ENCODE measurements at regions not wholly inside any gene's neighbourhood (a gene's known extent, or its start where the extent isn't known, plus 50 kb on each side); places are given as distances from the start of the nearest gene placed in this dataset.

DNA sequence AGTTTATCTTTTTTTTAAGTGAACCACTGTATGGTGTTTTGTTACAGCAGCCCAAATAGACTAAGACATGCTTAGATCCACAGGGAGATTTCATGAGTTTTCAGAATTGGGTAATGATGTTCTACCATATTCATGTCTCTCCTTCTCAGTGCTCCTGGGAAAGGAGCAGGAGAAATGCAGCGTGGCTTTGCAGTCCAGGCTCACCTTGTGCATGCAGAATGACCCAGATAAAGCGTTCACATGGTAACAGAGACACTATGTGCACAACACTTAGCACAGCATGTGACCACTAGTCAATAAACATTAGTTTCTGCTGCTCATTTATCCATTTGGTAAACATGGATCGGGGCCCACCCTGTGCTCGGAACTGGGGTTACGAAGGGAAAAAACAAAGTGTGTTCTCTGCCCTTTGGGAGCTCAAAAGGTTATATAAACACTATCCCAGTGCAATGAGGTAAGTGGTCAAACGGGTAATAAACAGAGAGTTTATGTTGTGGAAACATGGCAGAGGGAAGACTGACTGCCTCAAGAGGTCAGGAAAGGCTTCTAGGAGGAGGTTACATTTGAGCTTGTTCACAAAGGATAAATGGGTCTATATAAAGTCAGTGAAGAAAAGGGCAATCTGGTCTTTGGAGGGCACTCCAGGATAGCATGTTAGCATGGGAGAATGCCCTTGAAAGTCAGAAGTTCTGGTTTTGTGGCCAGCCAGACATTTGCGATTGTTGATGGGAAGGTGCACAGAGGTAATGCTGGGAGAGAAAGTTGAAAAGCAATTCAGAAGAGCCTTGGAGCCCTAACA, 299.2 kb downstream of the TDRD15 start:
- 8% methylated on average over 7 of the region's 7 CpGs for WGBS (ENCODE audit: low lambda C conversion rate)
- ChIA-PET CTCF (ENCODE audit: low intra/inter-chr PET ratio, low total read pairs) (no interaction called here), POLR2A (no interaction called here)
- H3K79me2 ChIP-seq (ENCODE audit: insufficient read depth, low read length), result no peaks in the 10 kb centered on the region
- DNase-seq (ENCODE audit: low spot score) (peak; percentile 67), ATAC-seq (peak; percentile 89), FAIRE-seq (no peak)
- H2AFZ ChIP-seq (ENCODE audit: low read length), result no peak overlapping the region
- H3K9me3 ChIP-seq (ENCODE audit: low read length), result no peaks in the 10 kb centered on the region
- H3K36me3 ChIP-seq (replicated peaks in 1 of 2; ENCODE audit: control insufficient read depth in 1 of 2, insufficient read depth in 2 of 2, low read length in 2 of 2), result no peaks in the 10 kb centered on the region
- H3K9ac ChIP-seq (ENCODE audit: insufficient read depth, low read depth, low read length), result no peak overlapping the region
- in situ Hi-C loops (cut with HindIII; ENCODE audit: extremely low pct_ligation_motif_present, low pct_unique_long_range_greater_than_20kb) (no loop called here), intact Hi-C loops (cut with micrococcal nuclease; ENCODE audit: unreplicated experiment) (no loop called here)
- no peaks in the 10 kb centered on the region for H4K20me1 ChIP-seq (ENCODE audit: insufficient read depth, low read length)
- peak overlapping the region; percentile 14 for H3K27ac ChIP-seq (ENCODE audit: extremely low read length, insufficient read depth, low read length)
- no TSS peak for BruUV-seq (replicated peaks)
- H3K4me3 ChIP-seq (replicated peaks in 1 of 3; ENCODE audit: insufficient read depth in 1 of 3, low read depth in 2 of 3, low read length in 3 of 3), result no peak overlapping the region
- peaks cover 27% of the 10 kb centered on the region for H3K4me1 ChIP-seq (ENCODE audit: insufficient read depth, low read length)
- H3K4me2 ChIP-seq (ENCODE audit: low read depth, low read length), result peak overlapping the region; percentile 20; the same call in 1 of the 2 replicates
- peaks cover 0 to 5% of the 10 kb centered on the region in 2 experiments; a peak in 1 of 5 replicates for H3K27me3 ChIP-seq (ENCODE audit: control insufficient read depth in 1 of 2, insufficient read depth in 2 of 2, low read length in 2 of 2)
- TF ChIP-seq ZNF367 (CRISPR knock-in tag; IDR thresholded peaks at IDR 0.05; ENCODE audit: borderline replicate concordance) (no peak), ZSCAN21 (CRISPR knock-in tag; IDR thresholded peaks at IDR 0.05; ENCODE audit: borderline replicate concordance) (no peak), ZNF558 (CRISPR knock-in tag; IDR thresholded peaks at IDR 0.05; ENCODE audit: borderline replicate concordance) (no peak), REPIN1 (CRISPR knock-in tag; IDR thresholded peaks at IDR 0.05; ENCODE audit: borderline replicate concordance, low read depth) (no peak), ETV5 (CRISPR knock-in tag; IDR thresholded peaks at IDR 0.05; ENCODE audit: borderline replicate concordance) (no peak), ZNF468 (CRISPR knock-in tag; IDR thresholded peaks at IDR 0.05) (no peak), PAX8 (CRISPR knock-in tag; IDR thresholded peaks at IDR 0.05; ENCODE audit: borderline replicate concordance) (no peak), REST (IDR thresholded peaks at IDR 0.05; ENCODE audit: borderline replicate concordance in 1 of 2, low read depth in 1 of 2, low read length in 2 of 2) (no peak), NONO (IDR thresholded peaks at IDR 0.05) (no peak), NONO (CRISPR knock-in tag; conservative IDR thresholded peaks at IDR 0.05) (no peak), HBP1 (CRISPR knock-in tag; IDR thresholded peaks at IDR 0.05; ENCODE audit: low read depth) (no peak), BHLHE40 (IDR thresholded peaks at IDR 0.05; ENCODE audit: low read length) (peak; percentile 57)
- TF ChIP-seq, protein P1, sequence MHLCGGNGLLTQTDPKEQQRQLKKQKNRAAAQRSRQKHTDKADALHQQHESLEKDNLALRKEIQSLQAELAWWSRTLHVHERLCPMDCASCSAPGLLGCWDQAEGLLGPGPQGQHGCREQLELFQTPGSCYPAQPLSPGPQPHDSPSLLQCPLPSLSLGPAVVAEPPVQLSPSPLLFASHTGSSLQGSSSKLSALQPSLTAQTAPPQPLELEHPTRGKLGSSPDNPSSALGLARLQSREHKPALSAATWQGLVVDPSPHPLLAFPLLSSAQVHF (CRISPR knock-in tag; IDR thresholded peaks at IDR 0.05), result no peak
- TF ChIP-seq, protein P2, sequence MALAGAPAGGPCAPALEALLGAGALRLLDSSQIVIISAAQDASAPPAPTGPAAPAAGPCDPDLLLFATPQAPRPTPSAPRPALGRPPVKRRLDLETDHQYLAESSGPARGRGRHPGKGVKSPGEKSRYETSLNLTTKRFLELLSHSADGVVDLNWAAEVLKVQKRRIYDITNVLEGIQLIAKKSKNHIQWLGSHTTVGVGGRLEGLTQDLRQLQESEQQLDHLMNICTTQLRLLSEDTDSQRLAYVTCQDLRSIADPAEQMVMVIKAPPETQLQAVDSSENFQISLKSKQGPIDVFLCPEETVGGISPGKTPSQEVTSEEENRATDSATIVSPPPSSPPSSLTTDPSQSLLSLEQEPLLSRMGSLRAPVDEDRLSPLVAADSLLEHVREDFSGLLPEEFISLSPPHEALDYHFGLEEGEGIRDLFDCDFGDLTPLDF (CRISPR knock-in tag; IDR thresholded peaks at IDR 0.05), result no peak
- TF ChIP-seq, protein P3, sequence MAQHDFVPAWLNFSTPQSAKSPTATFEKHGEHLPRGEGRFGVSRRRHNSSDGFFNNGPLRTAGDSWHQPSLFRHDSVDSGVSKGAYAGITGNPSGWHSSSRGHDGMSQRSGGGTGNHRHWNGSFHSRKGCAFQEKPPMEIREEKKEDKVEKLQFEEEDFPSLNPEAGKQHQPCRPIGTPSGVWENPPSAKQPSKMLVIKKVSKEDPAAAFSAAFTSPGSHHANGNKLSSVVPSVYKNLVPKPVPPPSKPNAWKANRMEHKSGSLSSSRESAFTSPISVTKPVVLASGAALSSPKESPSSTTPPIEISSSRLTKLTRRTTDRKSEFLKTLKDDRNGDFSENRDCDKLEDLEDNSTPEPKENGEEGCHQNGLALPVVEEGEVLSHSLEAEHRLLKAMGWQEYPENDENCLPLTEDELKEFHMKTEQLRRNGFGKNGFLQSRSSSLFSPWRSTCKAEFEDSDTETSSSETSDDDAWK (CRISPR knock-in tag; IDR thresholded peaks at IDR 0.05), result no peak

All from HepG2 (cell line).